Cerebellar nuclear complex (tissue), 1 donor: ENCODE measurements at regions not wholly inside any gene's neighbourhood (a gene's known extent, or its start where the extent isn't known, plus 50 kb on each side); places are given as distances from the start of the nearest gene placed in this dataset.
"Not testable (repeated sequence)": the region's sequence is repeated elsewhere in the genome, so short reads cannot be mapped to it uniquely, and the experiment has no call there.

Experiments
- DNase-seq, 2 experiments: peaks; one replicate each; lab custom pipeline; 2025; lab: John Stamatoyannopoulos, UW

- no peak for DNase-seq
These were observed 636.1 kb downstream of the KCNH5 start for GRCh38 chr14:62409169-62409568.

GRCh38 chr14:62409626-62410300 is 635.5 kb downstream of the KCNH5 start:
- DNase-seq: no peak

GRCh38 chr14:62420847-62421246 is 624.4 kb downstream of the KCNH5 start:
- DNase-seq: no peak

- no peak for DNase-seq
These were observed 616.6 kb downstream of the KCNH5 start for GRCh38 chr14:62428429-62429203.

GRCh38 chr14:62429683-62430082 is 615.6 kb downstream of the KCNH5 start:
- no peak for DNase-seq

- DNase-seq: no peak
These were observed 613.8 kb downstream of the KCNH5 start for GRCh38 chr14:62431496-62431895.

GRCh38 chr14:62432955-62433354 is 612.3 kb downstream of the KCNH5 start:
- DNase-seq: no peak

GRCh38 chr14:62436261-62436660 is 609.0 kb downstream of the KCNH5 start:
- no peak for DNase-seq

- DNase-seq: no peak
These were observed 606.0 kb downstream of the KCNH5 start for GRCh38 chr14:62439210-62439609.

- DNase-seq: no peak
These were observed 601.5 kb downstream of the KCNH5 start for GRCh38 chr14:62443796-62444195.

GRCh38 chr14:62445570-62445969 is 599.7 kb downstream of the KCNH5 start:
- DNase-seq: no peak

GRCh38 chr14:62451221-62451620 is 594.0 kb downstream of the KCNH5 start:
- no peak for DNase-seq

GRCh38 chr14:62453226-62453625 is 592.0 kb downstream of the KCNH5 start:
- DNase-seq: no peak

- DNase-seq: no peak
These were observed 589.8 kb downstream of the KCNH5 start for GRCh38 chr14:62455446-62455845.

GRCh38 chr14:62462988-62463387 is 582.3 kb downstream of the KCNH5 start:
- DNase-seq: no peak

- no peak for DNase-seq
These were observed 576.3 kb downstream of the KCNH5 start for GRCh38 chr14:62468946-62469345.

GRCh38 chr14:62470935-62471334 is 574.3 kb downstream of the KCNH5 start:
- no peak for DNase-seq

- no peak for DNase-seq
These were observed 554.1 kb downstream of the KCNH5 start for GRCh38 chr14:62491146-62491545.

- DNase-seq: no peak
These were observed 547.5 kb downstream of the KCNH5 start for GRCh38 chr14:62497708-62498107.

GRCh38 chr14:62501021-62501750 is 544.1 kb downstream of the KCNH5 start:
- no peak for DNase-seq

- DNase-seq: no peak
These were observed 540.2 kb downstream of the KCNH5 start for GRCh38 chr14:62505045-62505444.

- DNase-seq: not testable (repeated sequence)
These were observed 523.9 kb downstream of the KCNH5 start for GRCh38 chr14:62521309-62521708.

- no peak for DNase-seq
These were observed 517.0 kb downstream of the KCNH5 start for GRCh38 chr14:62528296-62528695.
